K562 (cell line): ENCODE measurements at regions not wholly inside any gene's neighbourhood (a gene's known extent, or its start where the extent isn't known, plus 50 kb on each side); places are given as distances from the start of the nearest gene placed in this dataset.
A peak's percentile ranks its signal among the peaks of the same experiment; 100 is the strongest.

ENCODE experiments used
- BRCA1 ChIP-seq, 2 experiments: fragments of 450-650 bp in 1 of 2; sonication (generic) in 1 of 2; formaldehyde crosslinking in 1 of 2; IDR thresholded peaks; 2 replicates each; pipeline versions ENCODE4 v1.5.0 to v1.6.1; 2017 to 2020; ENCODE audit warnings: mild to moderate bottlenecking in 1 of 2, missing genetic modification reagents in 1 of 2
- CREM ChIP-seq: IDR thresholded peaks from 2 replicates; pipeline ENCODE4 v1.6.1; 2014; ENCODE audit warnings: antibody characterized with exemption, low read depth
- DIDO1 ChIP-seq: fragments of 450-650 bp; IDR thresholded peaks from 2 replicates; pipeline ENCODE4 v1.6.1; 2016; ENCODE audit warnings: low read depth, missing biosample characterization, missing genetic modification characterization
- FOXM1 ChIP-seq, 2 experiments: fragments of 450-650 bp in 1 of 2; sonication (generic) in 1 of 2; formaldehyde crosslinking in 1 of 2; IDR thresholded peaks; 2 replicates each; pipeline versions ENCODE4 v1.6.1 to v1.9.0; 2017 to 2022; ENCODE audit warnings: low read depth in 2 of 2, mild to moderate bottlenecking in 2 of 2, missing genetic modification reagents in 1 of 2, moderate library complexity in 1 of 2
- HDAC1 ChIP-seq, 2 experiments: fragments of 450-650 bp; IDR thresholded peaks; 2 replicates each; pipeline ENCODE4 v1.6.1; 2016 to 2017; ENCODE audit warnings: inconsistent platforms in 1 of 2, mild to moderate bottlenecking in 1 of 2, moderate library complexity in 1 of 2
- HMGN3 ChIP-seq: IDR thresholded peaks from 2 replicates; pipeline ENCODE4 v1.6.1; 2011; ENCODE audit warnings: borderline replicate concordance, low read depth, mild to moderate bottlenecking, mixed read lengths, low read length; ENCODE audit not compliant: insufficient read length; ENCODE audit errors: extremely low read depth
- LEF1 ChIP-seq: fragments of 450-650 bp; IDR thresholded peaks from 2 replicates; pipeline ENCODE4 v1.6.1; 2016; ENCODE audit warnings: mild to moderate bottlenecking
- MYBL2 ChIP-seq, 2 experiments: fragments of 450-650 bp in 1 of 2; sonication (generic) in 1 of 2; formaldehyde crosslinking in 1 of 2; IDR thresholded peaks; 2 replicates each; pipeline versions ENCODE4 v1.6.1 to v1.8.1; 2017 to 2022; ENCODE audit warnings: borderline replicate concordance in 1 of 2, inconsistent platforms in 1 of 2, low read depth in 1 of 2, mild to moderate bottlenecking in 1 of 2, missing genetic modification reagents in 1 of 2, moderate library complexity in 1 of 2
- PML ChIP-seq: IDR thresholded peaks from 2 replicates; pipeline ENCODE4 v1.6.1; 2012; ENCODE audit warnings: low read length, inconsistent platforms
- RAD21 ChIP-seq, 2 experiments: fragments of 250-450 bp in 1 of 2; fragments of 450-650 bp in 1 of 2; sonication (Bioruptor Pico) in 1 of 2; formaldehyde crosslinking in 1 of 2; IDR thresholded peaks in 1 of 2; conservative IDR thresholded peaks in 1 of 2; 2 replicates each; pipeline versions ENCODE4 v1.4.0 to v1.8.0; 2020 to 2022; ENCODE audit warnings: mild to moderate bottlenecking in 2 of 2, moderate library complexity in 1 of 2
- RCOR1 ChIP-seq, 2 experiments: IDR thresholded peaks; 2 replicates each; pipeline ENCODE4 v1.6.1; 2012; ENCODE audit warnings: low read depth in 2 of 2, low read length in 2 of 2, borderline replicate concordance in 1 of 2, improper control_type of control experiment in 1 of 2
- RHOXF2B ChIP-seq: fragments of 250-450 bp; sonication (Bioruptor Pico); conservative IDR thresholded peaks from 2 replicates; pipeline ENCODE4 v1.5.1; 2021
- SETDB1 ChIP-seq: IDR thresholded peaks from one replicate; pipeline ENCODE4 v1.6.1; 2012; ENCODE audit warnings: low read length, control low read depth, inconsistent platforms
- ZC3H11A ChIP-seq: IDR thresholded peaks from 2 replicates; pipeline ENCODE4 v1.6.1; 2012; ENCODE audit warnings: low read depth, low read length, improper control_type of control experiment
- ZKSCAN3 ChIP-seq: fragments of 250-450 bp; sonication (Bioruptor Pico); IDR thresholded peaks from 2 replicates; pipeline ENCODE4 v1.4.0; 2020
- ZNF717 ChIP-seq: fragments of 250-450 bp; sonication (Bioruptor Pico); IDR thresholded peaks from 2 replicates; pipeline ENCODE4 v1.5.0; 2021
- ZNF79 ChIP-seq: fragments of 250-450 bp; sonication (Bioruptor Pico); IDR thresholded peaks from 2 replicates; pipeline ENCODE4 v1.4.0; 2020; ENCODE audit warnings: low read depth, mild to moderate bottlenecking, moderate library complexity
- TF ChIP-seq, protein P1 (sequence below): sonication (generic); formaldehyde crosslinking; IDR thresholded peaks from 2 replicates; pipeline ENCODE4 v1.8.1; 2023; ENCODE audit warnings: mild to moderate bottlenecking, missing genetic modification reagents
- TF ChIP-seq, protein P2 (sequence below): fragments of 450-650 bp; IDR thresholded peaks from 2 replicates; pipeline ENCODE4 v1.6.1; 2014; ENCODE audit warnings: low read depth, mild to moderate bottlenecking, moderate library complexity, borderline replicate concordance
- TF ChIP-seq, protein P3 (sequence below): fragments of 250-450 bp; sonication (Bioruptor Pico); IDR thresholded peaks from 2 replicates; pipeline ENCODE4 v1.5.0; 2022; ENCODE audit warnings: mild to moderate bottlenecking

DNA sequence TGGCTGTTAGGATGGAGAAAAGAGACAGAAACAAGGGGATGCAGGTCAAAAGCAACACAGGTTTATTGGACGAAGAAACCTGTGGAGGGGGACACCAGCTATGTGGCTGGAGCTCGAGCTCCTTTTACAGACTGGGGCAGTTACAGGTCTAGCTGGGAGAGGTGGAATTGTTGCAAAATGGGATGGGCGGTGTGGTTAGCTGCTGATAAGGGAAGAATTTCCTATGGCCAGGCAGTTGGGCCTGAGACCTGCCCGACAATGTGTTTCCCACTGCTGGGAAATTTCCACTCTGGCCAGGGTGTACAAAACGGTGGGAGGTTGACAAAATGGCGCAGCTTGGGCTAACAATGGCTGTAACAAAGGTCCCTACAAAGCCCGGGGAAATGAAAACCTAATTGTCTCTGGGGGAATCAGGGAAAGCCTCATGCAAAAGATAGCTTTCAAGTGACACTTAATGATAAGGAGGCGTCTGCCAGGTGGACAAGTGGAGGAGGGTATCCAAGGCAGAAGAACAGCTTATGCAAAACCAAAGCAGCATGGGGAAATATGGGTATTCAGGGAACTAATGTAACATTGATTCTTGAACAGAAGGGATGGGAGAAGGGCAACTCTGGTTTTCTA is 137.4 kb upstream of the SGO1 start (continued):
- TF ChIP-seq, protein P1, sequence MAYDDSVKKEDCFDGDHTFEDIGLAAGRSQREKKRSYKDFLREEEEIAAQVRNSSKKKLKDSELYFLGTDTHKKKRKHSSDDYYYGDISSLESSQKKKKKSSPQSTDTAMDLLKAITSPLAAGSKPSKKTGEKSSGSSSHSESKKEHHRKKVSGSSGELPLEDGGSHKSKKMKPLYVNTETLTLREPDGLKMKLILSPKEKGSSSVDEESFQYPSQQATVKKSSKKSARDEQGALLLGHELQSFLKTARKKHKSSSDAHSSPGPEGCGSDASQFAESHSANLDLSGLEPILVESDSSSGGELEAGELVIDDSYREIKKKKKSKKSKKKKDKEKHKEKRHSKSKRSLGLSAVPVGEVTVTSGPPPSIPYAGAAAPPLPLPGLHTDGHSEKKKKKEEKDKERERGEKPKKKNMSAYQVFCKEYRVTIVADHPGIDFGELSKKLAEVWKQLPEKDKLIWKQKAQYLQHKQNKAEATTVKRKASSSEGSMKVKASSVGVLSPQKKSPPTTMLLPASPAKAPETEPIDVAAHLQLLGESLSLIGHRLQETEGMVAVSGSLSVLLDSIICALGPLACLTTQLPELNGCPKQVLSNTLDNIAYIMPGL (CRISPR knock-in tag): no peak
- TF ChIP-seq MYBL2 (IDR thresholded peaks at IDR 0.05; ENCODE audit: low read depth) (peak; percentile 4; the same call in 1 of the 2 replicates), MYBL2 (CRISPR knock-in tag; IDR thresholded peaks at IDR 0.05; ENCODE audit: borderline replicate concordance) (no peak), RCOR1 (IDR thresholded peaks at IDR 0.05; ENCODE audit: borderline replicate concordance in 1 of 2, low read depth in 2 of 2, low read length in 2 of 2) (peak in 1 of 2 experiments; percentile 74; a peak in 2 of 4 replicates), RHOXF2B (CRISPR knock-in tag) (peak; percentile 88; the same call in 1 of the 2 replicates), ZNF79 (CRISPR knock-in tag) (peak; percentile 91), HDAC1 (IDR thresholded peaks at IDR 0.05) (peak in 1 of 2 experiments; percentile 65; a peak in 2 of 4 replicates), HMGN3 (peak; percentile 21), ZNF717 (CRISPR knock-in tag) (peak; percentile 79; the same call in 1 of the 2 replicates), FOXM1 (IDR thresholded peaks at IDR 0.05; ENCODE audit: low read depth) (peak; percentile 27; the same call in 1 of the 2 replicates), FOXM1 (CRISPR knock-in tag; IDR thresholded peaks at IDR 0.05; ENCODE audit: low read depth) (no peak), PML (0 out of 2 replicates have a peak, but pooled peaks have one; percentile 27), DIDO1 (0 out of 2 replicates have a peak, but pooled peaks have one; percentile 46), BRCA1 (IDR thresholded peaks at IDR 0.05) (no peak), BRCA1 (CRISPR knock-in tag; IDR thresholded peaks at IDR 0.05) (no peak), SETDB1 (no peak), ZKSCAN3 (CRISPR knock-in tag) (peak; percentile 60; the same call in 1 of the 2 replicates), LEF1 (peak; percentile 73), RAD21 (CRISPR knock-in tag; conservative IDR thresholded peaks at IDR 0.05 in 1 of 2, IDR thresholded peaks at IDR 0.05 in 1 of 2) (0 out of 4 replicates have a peak, but pooled peaks of 1 of the 2 experiments have one; percentile 17), ZC3H11A (no peak), CREM (peak; percentile 37; the same call in 1 of the 2 replicates)
- TF ChIP-seq, protein P2, sequence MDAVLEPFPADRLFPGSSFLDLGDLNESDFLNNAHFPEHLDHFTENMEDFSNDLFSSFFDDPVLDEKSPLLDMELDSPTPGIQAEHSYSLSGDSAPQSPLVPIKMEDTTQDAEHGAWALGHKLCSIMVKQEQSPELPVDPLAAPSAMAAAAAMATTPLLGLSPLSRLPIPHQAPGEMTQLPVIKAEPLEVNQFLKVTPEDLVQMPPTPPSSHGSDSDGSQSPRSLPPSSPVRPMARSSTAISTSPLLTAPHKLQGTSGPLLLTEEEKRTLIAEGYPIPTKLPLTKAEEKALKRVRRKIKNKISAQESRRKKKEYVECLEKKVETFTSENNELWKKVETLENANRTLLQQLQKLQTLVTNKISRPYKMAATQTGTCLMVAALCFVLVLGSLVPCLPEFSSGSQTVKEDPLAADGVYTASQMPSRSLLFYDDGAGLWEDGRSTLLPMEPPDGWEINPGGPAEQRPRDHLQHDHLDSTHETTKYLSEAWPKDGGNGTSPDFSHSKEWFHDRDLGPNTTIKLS: 0 out of 2 replicates have a peak, but pooled peaks have one; percentile 33
- TF ChIP-seq, protein P3, sequence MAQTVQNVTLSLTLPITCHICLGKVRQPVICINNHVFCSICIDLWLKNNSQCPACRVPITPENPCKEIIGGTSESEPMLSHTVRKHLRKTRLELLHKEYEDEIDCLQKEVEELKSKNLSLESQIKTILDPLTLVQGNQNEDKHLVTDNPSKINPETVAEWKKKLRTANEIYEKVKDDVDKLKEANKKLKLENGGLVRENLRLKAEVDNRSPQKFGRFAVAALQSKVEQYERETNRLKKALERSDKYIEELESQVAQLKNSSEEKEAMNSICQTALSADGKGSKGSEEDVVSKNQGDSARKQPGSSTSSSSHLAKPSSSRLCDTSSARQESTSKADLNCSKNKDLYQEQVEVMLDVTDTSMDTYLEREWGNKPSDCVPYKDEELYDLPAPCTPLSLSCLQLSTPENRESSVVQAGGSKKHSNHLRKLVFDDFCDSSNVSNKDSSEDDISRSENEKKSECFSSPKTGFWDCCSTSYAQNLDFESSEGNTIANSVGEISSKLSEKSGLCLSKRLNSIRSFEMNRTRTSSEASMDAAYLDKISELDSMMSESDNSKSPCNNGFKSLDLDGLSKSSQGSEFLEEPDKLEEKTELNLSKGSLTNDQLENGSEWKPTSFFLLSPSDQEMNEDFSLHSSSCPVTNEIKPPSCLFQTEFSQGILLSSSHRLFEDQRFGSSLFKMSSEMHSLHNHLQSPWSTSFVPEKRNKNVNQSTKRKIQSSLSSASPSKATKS: peak; percentile 87
